ENCODE measurements at regions not wholly inside any gene's neighbourhood (a gene's known extent, or its start where the extent isn't known, plus 50 kb on each side); places are given as distances from the start of the nearest gene placed in this dataset.

DNA sequence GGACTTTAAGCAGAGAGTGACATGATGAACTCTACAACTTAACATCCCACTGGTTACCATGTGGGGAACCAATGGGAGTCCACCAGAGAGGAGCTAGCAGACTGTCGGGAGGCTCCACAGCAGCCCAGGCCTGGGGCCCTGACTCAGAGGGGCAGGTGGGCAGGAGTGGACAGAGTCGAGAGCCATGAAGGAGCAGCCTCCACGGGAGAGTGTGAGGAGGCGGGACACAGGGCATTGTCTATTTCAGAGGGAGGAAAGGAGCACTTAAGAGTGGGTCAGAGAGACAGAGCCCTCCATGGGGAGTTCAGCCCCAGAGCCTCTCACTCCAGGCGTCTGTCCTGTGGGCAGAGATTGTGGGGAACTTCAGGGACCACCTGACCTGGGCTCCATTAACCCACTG is 118.7 kb downstream of the CYP26B1 start:
- DNase-seq (ENCODE audit: extremely low read depth, insufficient read length), result no peak
- TF ChIP-seq, protein P1, sequence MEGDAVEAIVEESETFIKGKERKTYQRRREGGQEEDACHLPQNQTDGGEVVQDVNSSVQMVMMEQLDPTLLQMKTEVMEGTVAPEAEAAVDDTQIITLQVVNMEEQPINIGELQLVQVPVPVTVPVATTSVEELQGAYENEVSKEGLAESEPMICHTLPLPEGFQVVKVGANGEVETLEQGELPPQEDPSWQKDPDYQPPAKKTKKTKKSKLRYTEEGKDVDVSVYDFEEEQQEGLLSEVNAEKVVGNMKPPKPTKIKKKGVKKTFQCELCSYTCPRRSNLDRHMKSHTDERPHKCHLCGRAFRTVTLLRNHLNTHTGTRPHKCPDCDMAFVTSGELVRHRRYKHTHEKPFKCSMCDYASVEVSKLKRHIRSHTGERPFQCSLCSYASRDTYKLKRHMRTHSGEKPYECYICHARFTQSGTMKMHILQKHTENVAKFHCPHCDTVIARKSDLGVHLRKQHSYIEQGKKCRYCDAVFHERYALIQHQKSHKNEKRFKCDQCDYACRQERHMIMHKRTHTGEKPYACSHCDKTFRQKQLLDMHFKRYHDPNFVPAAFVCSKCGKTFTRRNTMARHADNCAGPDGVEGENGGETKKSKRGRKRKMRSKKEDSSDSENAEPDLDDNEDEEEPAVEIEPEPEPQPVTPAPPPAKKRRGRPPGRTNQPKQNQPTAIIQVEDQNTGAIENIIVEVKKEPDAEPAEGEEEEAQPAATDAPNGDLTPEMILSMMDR (IDR thresholded peaks at IDR 0.05; ENCODE audit: insufficient read depth, low read length, poor library complexity, severe bottlenecking), result no peak
- no peak overlapping the region for H3K4me3 ChIP-seq (replicated peaks; ENCODE audit: low read depth, low read length)
- no peaks in the 10 kb centered on the region for H3K36me3 ChIP-seq (ENCODE audit: control insufficient read depth, insufficient read depth, low read length)
- no peaks in the 10 kb centered on the region for H3K27me3 ChIP-seq (replicated peaks; ENCODE audit: control insufficient read depth, insufficient read depth, low read length)

DNA sequence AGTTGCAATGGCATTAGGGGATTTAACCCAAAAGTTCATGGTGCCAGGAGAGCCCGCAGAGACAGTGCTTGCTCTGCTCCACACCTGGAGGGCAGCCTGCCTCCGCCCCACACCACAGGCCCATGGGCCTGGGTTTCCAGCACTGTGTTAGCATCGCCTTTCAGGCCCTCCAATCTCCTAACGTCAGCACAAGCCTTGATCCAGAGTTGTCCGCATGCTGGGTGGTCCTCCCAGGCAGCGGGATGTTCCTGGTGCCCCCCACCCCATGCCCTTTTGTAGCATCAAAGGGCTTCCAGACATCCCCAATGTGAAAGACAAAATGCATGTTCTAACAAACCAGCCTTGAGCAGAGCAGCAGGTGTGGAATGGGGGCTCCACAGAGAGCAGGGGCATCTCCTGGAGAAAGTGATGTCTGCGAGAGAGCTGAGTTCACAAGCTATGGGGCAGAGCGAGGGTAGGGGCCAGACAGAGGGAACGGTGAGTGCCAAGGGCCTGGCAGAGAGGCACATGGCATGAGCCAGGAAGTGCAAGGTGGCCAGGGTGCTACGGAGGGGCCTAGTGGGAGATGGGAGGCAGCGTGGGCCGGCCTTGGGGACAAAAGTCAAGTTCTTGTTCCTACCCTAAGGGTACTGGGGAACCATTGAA is 119.2 kb downstream of the CYP26B1 start:
- Histone ChIP-seq H3K27me3 (replicated peaks; ENCODE audit: control insufficient read depth, insufficient read depth, low read length) (no peaks in the 10 kb centered on the region), H3K4me3 (replicated peaks; ENCODE audit: low read depth, low read length) (no peak overlapping the region), H3K36me3 (ENCODE audit: control insufficient read depth, insufficient read depth, low read length) (no peaks in the 10 kb centered on the region)
- TF ChIP-seq, protein P1 (IDR thresholded peaks at IDR 0.05; ENCODE audit: insufficient read depth, low read length, poor library complexity, severe bottlenecking), result no peak
- DNase-seq (ENCODE audit: extremely low read depth, insufficient read length), result no peak

DNA sequence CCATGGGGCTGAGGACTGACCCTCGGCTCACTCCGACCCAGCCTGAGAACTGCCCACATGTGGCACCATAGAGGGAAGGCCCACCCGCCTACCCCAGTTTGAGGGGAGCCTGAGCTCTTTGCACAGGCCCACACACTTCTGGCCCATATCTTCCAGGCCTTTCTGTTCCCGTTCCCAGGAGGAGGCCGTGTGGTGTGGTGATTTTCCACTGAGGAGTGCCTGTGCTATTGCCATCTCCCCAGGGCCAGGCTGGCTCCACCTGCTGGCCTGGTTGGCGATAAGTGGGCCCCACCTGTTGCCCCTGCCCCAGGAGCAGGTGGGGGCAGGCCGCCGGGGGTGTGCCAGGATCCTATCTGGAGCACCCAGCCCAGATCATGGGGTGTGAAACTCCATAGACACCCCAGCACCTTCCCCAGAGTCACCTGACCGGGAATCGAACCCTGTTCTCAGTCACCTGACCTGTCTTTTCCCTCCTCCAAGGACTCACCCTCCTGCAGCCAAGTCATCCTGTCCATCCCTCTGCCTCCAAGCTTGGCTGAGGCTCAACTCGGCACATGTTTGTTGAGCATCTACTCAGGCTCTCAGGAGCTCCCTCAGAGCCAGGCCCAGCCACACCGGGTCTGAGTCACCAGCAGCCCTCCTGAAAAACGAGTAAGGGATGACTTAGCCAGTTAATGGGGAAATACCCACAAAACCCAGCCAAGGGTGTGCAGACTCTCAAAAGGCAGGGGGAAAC is 120.1 kb downstream of the CYP26B1 start:
- no peaks in the 10 kb centered on the region for H3K36me3 ChIP-seq (ENCODE audit: control insufficient read depth, insufficient read depth, low read length)
- no peaks in the 10 kb centered on the region for H3K27me3 ChIP-seq (replicated peaks; ENCODE audit: control insufficient read depth, insufficient read depth, low read length)
- DNase-seq (ENCODE audit: extremely low read depth, insufficient read length), result no peak
- TF ChIP-seq, protein P1 (IDR thresholded peaks at IDR 0.05; ENCODE audit: insufficient read depth, low read length, poor library complexity, severe bottlenecking), result no peak
- H3K4me3 ChIP-seq (replicated peaks; ENCODE audit: low read depth, low read length), result no peak overlapping the region

DNA sequence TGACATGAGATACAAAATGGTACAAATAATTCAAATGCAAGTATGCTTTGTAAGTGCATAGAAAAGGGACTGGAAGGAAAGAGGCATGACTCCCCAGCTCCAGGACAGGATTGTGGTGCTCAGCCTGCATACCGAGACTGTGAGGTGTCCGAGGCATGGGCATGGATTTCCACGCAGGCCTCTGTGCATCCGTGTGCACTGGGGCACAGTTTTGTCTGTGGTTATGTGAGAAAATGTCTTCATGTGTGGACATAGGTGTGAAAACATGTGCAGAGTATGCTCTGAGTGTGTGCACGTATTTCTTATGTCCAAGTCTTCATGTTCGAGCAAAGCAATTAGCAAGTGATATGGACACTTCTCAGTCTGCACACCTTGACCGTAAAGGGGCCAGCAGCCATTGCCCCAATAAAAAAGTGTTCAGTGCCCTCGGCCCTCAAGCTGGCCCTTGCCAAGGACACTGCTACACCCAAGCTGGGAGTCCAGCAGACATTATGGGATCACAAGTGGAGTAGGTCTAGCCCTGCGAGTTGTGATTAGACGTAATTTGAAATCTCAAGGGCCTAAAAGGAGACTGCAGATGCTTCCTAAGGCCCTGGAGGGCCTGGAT is 120.7 kb downstream of the CYP26B1 start:
- TF ChIP-seq, protein P1 (IDR thresholded peaks at IDR 0.05; ENCODE audit: insufficient read depth, low read length, poor library complexity, severe bottlenecking), result no peak
- no peak for DNase-seq (ENCODE audit: extremely low read depth, insufficient read length)
- Histone ChIP-seq H3K27me3 (replicated peaks; ENCODE audit: control insufficient read depth, insufficient read depth, low read length) (no peaks in the 10 kb centered on the region), H3K4me3 (replicated peaks; ENCODE audit: low read depth, low read length) (no peak overlapping the region), H3K36me3 (ENCODE audit: control insufficient read depth, insufficient read depth, low read length) (no peaks in the 10 kb centered on the region)

DNA sequence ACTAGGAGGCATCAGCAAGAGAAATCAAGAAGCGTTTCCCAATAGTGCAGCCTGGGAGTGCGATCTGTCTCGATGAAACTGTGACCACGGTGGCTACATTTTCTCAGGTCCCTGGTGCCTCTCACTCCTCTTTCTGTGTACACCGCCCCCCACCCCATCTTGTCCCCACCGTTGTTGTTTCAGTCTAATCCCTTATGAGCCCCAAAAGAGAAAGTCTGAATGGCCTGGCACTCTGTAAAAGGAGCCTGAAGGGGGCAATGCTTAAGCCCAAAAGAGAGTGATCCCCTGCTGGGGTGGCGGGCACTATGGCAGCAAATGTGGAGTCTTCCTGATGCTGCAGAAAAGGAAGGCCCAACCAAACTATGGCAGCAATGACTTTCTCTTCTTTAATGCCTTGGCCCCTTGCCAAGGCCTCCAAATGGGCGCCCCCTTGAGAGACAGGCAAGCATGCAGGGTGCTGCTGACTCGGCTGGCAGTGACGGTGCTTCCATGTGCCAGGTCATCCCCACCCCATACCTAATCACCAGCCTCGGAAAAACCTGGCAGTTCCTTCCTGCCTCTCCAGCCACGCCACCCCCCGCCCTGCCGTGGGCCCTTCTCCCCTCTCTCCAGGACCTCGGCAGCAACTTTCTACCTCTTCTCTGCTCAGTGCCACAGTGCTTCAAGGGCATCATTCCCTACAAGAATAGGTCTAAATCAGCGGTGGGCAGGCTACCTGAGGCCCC is 123.0 kb downstream of the CYP26B1 start:
- TF ChIP-seq, protein P1 (IDR thresholded peaks at IDR 0.05; ENCODE audit: insufficient read depth, low read length, poor library complexity, severe bottlenecking), result no peak
- no peaks in the 10 kb centered on the region for H3K36me3 ChIP-seq (ENCODE audit: control insufficient read depth, insufficient read depth, low read length)
- H3K27me3 ChIP-seq (replicated peaks; ENCODE audit: control insufficient read depth, insufficient read depth, low read length), result no peaks in the 10 kb centered on the region
- no peak for DNase-seq (ENCODE audit: extremely low read depth, insufficient read length)
- H3K4me3 ChIP-seq (replicated peaks; ENCODE audit: low read depth, low read length), result no peak overlapping the region

Measured in GM06990 (cell line).